Fibroblast of lung (primary cell): ENCODE measurements at regions not wholly inside any gene's neighbourhood (a gene's known extent, or its start where the extent isn't known, plus 50 kb on each side); places are given as distances from the start of the nearest gene placed in this dataset.

Experiments
- CTCF ChIP-seq, 2 donors: IDR thresholded peaks in 1 of 2; conservative IDR thresholded peaks in 1 of 2; 1 replicate in 1 of 2; 2 replicates in 1 of 2; pipeline ENCODE4 v1.5.1; 2011 to 2012; ENCODE audit warnings: low read length in 2 of 2, control low read depth in 1 of 2, inconsistent platforms in 1 of 2, low read depth in 1 of 2, mild to moderate bottlenecking in 1 of 2
- EZH2 ChIP-seq: IDR thresholded peaks from 2 replicates; pipeline ENCODE4 v1.5.1; 2012; ENCODE audit warnings: low read length, control low read depth, mild to moderate bottlenecking; ENCODE audit errors: missing control alignments

GRCh38 chr21:31460980-31461379 lies 116.9 kb upstream of the TIAM1 start:
- TF ChIP-seq CTCF (conservative IDR thresholded peaks at IDR 0.05 in 1 of 2, IDR thresholded peaks at IDR 0.05 in 1 of 2; ENCODE audit: low read depth in 1 of 2, low read length in 2 of 2) = no peak
- no peak for TF ChIP-seq EZH2
